Sigmoid colon (tissue), 6 donors: ENCODE measurements at regions not wholly inside any gene's neighbourhood (a gene's known extent, or its start where the extent isn't known, plus 50 kb on each side); places are given as distances from the start of the nearest gene placed in this dataset.

Source experiments
- DNase-seq: peaks from one replicate; pipeline ENCODE4 v3.0.0-alpha.2; 2019
- H3K27ac ChIP-seq, 4 donors: fragments of 200-600 bp; sonication (generic); one replicate each; pipeline ENCODE4 v1.5.1; 2016 to 2019; ENCODE audit warnings: mild to moderate bottlenecking in 1 of 4
- H3K27me3 ChIP-seq, 3 donors: fragments of 200-600 bp; sonication (generic); one replicate each; pipeline ENCODE4 v1.5.1; 2019; ENCODE audit warnings: mild to moderate bottlenecking in 1 of 3
- H3K36me3 ChIP-seq, 4 donors: fragments of 200-600 bp; sonication (generic); one replicate each; pipeline ENCODE4 v1.5.1; 2016 to 2019
- H3K4me1 ChIP-seq, 4 donors: fragments of 200-600 bp; sonication (generic); one replicate each; pipeline ENCODE4 v1.5.1; 2017 to 2019
- H3K4me3 ChIP-seq, 4 donors: fragments of 200-600 bp; sonication (generic); one replicate each; pipeline ENCODE4 v1.5.1; 2017 to 2019; ENCODE audit warnings: mild to moderate bottlenecking in 2 of 4, moderate library complexity in 1 of 4
- H3K9me3 ChIP-seq, 4 donors: fragments of 200-600 bp in 3 of 4; sonication (generic) in 3 of 4; one replicate each; pipeline versions ENCODE4 v1.5.1 to v1.6.1; 2013 to 2019
- CTCF ChIP-seq, 4 experiments: fragments of 450-650 bp in 3 of 4; fragments of 200-600 bp in 1 of 4; IDR thresholded peaks; one replicate each; pipeline ENCODE4 v1.5.1; 2016 to 2019; ENCODE audit warnings: antibody characterized with exemption in 4 of 4, mild to moderate bottlenecking in 3 of 4, moderate library complexity in 2 of 4
- EP300 ChIP-seq, 4 donors: sonication (generic); formaldehyde crosslinking; IDR thresholded peaks; one replicate each; pipeline ENCODE4 v1.6.1; 2017; ENCODE audit warnings: antibody characterized with exemption in 4 of 4
- POLR2A ChIP-seq, 2 donors: fragments of 450-650 bp; IDR thresholded peaks; one replicate each; pipeline ENCODE4 v1.6.1; 2016; ENCODE audit warnings: antibody characterized with exemption in 2 of 2, mild to moderate bottlenecking in 2 of 2, moderate library complexity in 2 of 2
- POLR2AphosphoS5 ChIP-seq, 4 donors: sonication (generic); formaldehyde crosslinking; IDR thresholded peaks; one replicate each; pipeline ENCODE4 v1.6.1; 2017; ENCODE audit warnings: antibody characterized with exemption in 4 of 4
- WGBS, 2 donors: extraction: QIAGEN DNeasy Blood & Tissue Kit; methylation state at CpG; one replicate each; pipeline ENCODE4 v1.1.7; 2013; 5-methylcytosine and 5-hydroxymethylcytosine counted together
- intact Hi-C: fragments of 100-400 bp; cut with DNase I; formaldehyde crosslinking; loops from one replicate; pipeline ENCODE4 v1.15.1; 2023
- donor health status: healthy with polysubstance abuse.
- donor health status: healthy.

GRCh38 chr2:166610913-166611305, 116.9 kb upstream of the SCN7A start:
- intact Hi-C loops, result no loop called here
- H3K9me3 ChIP-seq, result no peaks in the 10 kb centered on the region
- H3K4me3 ChIP-seq, result peak overlapping the region in 3 of 4 donors; percentile 10 to 32 (median 23)
- 48 to 83% methylated on average over 5 of the region's 5 CpGs for WGBS, 2 donors
- no peaks in the 10 kb centered on the region for H3K36me3 ChIP-seq
- H3K27me3 ChIP-seq, result no peaks in the 10 kb centered on the region
- no peak for TF ChIP-seq POLR2A (IDR thresholded peaks at IDR 0.05)
- no peak for TF ChIP-seq POLR2AphosphoS5 (IDR thresholded peaks at IDR 0.05)
- TF ChIP-seq CTCF (IDR thresholded peaks at IDR 0.05), result no peak
- TF ChIP-seq EP300 (IDR thresholded peaks at IDR 0.05), result no peak
- no peaks in the 10 kb centered on the region for H3K4me1 ChIP-seq
- DNase-seq, result no peak
- no peak overlapping the region for H3K27ac ChIP-seq

- H3K27ac ChIP-seq, result no peak overlapping the region
- H3K9me3 ChIP-seq, result no peaks in the 10 kb centered on the region
- intact Hi-C loops, result no loop called here
- 20 to 72% methylated on average over 28 of the region's 28 CpGs for WGBS, 2 donors
- H3K4me1 ChIP-seq, result no peaks in the 10 kb centered on the region
- peak; percentile 63 for DNase-seq
- H3K4me3 ChIP-seq, result peak overlapping the region in 3 of 4 donors; percentile 10 to 32 (median 23)
- no peaks in the 10 kb centered on the region for H3K36me3 ChIP-seq
- TF ChIP-seq POLR2A (IDR thresholded peaks at IDR 0.05) (no peak), EP300 (IDR thresholded peaks at IDR 0.05) (no peak), POLR2AphosphoS5 (IDR thresholded peaks at IDR 0.05) (no peak), CTCF (IDR thresholded peaks at IDR 0.05) (no peak)
- H3K27me3 ChIP-seq, result no peaks in the 10 kb centered on the region
Observed at GRCh38 chr2:166610180-166610912, 116.3 kb upstream of the SCN7A start.

GRCh38 chr2:166609183-166609959, 115.3 kb upstream of the SCN7A start:
- Histone ChIP-seq H3K36me3 (no peaks in the 10 kb centered on the region), H3K27me3 (no peaks in the 10 kb centered on the region), H3K27ac (no peak overlapping the region), H3K4me1 (no peaks in the 10 kb centered on the region), H3K9me3 (no peaks in the 10 kb centered on the region), H3K4me3 (no peak overlapping the region)
- no peak for DNase-seq
- 58 to 72% methylated on average over 24 of the region's 24 CpGs for WGBS, 2 donors
- TF ChIP-seq EP300 (IDR thresholded peaks at IDR 0.05), result no peak
- TF ChIP-seq POLR2A (IDR thresholded peaks at IDR 0.05), result no peak
- no peak for TF ChIP-seq CTCF (IDR thresholded peaks at IDR 0.05)
- TF ChIP-seq POLR2AphosphoS5 (IDR thresholded peaks at IDR 0.05), result no peak
- intact Hi-C loops, result no loop called here

GRCh38 chr2:166607880-166608279, 113.8 kb upstream of the SCN7A start:
- Histone ChIP-seq H3K4me3 (no peak overlapping the region), H3K4me1 (no peaks in the 10 kb centered on the region), H3K9me3 (no peaks in the 10 kb centered on the region), H3K27me3 (no peaks in the 10 kb centered on the region), H3K36me3 (no peaks in the 10 kb centered on the region), H3K27ac (no peak overlapping the region)
- intact Hi-C loops, result no loop called here
- WGBS, 2 donors, result 93 to 96% methylated on average over 2 of the region's 2 CpGs
- DNase-seq, result no peak
- TF ChIP-seq POLR2A (IDR thresholded peaks at IDR 0.05), result no peak
- no peak for TF ChIP-seq EP300 (IDR thresholded peaks at IDR 0.05)
- no peak for TF ChIP-seq CTCF (IDR thresholded peaks at IDR 0.05)
- no peak for TF ChIP-seq POLR2AphosphoS5 (IDR thresholded peaks at IDR 0.05)
